Superior temporal gyrus (tissue), 1 donor: ENCODE measurements at regions not wholly inside any gene's neighbourhood (a gene's known extent, or its start where the extent isn't known, plus 50 kb on each side); places are given as distances from the start of the nearest gene placed in this dataset.
"Not testable (repeated sequence)": the region's sequence is repeated elsewhere in the genome, so short reads cannot be mapped to it uniquely, and the experiment has no call there.

ENCODE experiments used
- DNase-seq: peaks from one replicate; pipeline ENCODE4 v3.0.0-alpha.2; 2016; ENCODE audit errors: extremely low spot score

- DNase-seq: not testable (repeated sequence)
These were observed 74.2 kb upstream of the GNG12 start for GRCh38 chr1:67907467-67907866.

- DNase-seq: not testable (repeated sequence)
These were observed 72.7 kb upstream of the GNG12 start for GRCh38 chr1:67906015-67906414.

GRCh38 chr1:67902546-67903223 lies 69.4 kb upstream of the GNG12 start:
- not testable (repeated sequence) for DNase-seq

GRCh38 chr1:67898033-67898726 lies 64.9 kb upstream of the GNG12 start:
- no peak for DNase-seq

- DNase-seq: no peak
These were observed 64.1 kb upstream of the GNG12 start for GRCh38 chr1:67897270-67897949.

GRCh38 chr1:67896826-67897225 lies 63.6 kb upstream of the GNG12 start:
- DNase-seq: no peak

- no peak for DNase-seq
These were observed 61.9 kb upstream of the GNG12 start for GRCh38 chr1:67894981-67895735.

- DNase-seq: no peak
These were observed 59.8 kb upstream of the GNG12 start for GRCh38 chr1:67893126-67893495.

GRCh38 chr1:67892476-67893125 lies 59.3 kb upstream of the GNG12 start:
- DNase-seq: no peak

GRCh38 chr1:67890857-67891256 lies 57.6 kb upstream of the GNG12 start:
- DNase-seq: no peak

GRCh38 chr1:67889953-67890567 lies 56.8 kb upstream of the GNG12 start:
- DNase-seq: no peak

- DNase-seq: no peak
These were observed 56.2 kb upstream of the GNG12 start for GRCh38 chr1:67889466-67889865.

- DNase-seq: no peak
These were observed 55.2 kb upstream of the GNG12 start for GRCh38 chr1:67888216-67889106.

- no peak for DNase-seq
These were observed 53.9 kb upstream of the GNG12 start for GRCh38 chr1:67887146-67887545.

- no peak for DNase-seq
These were observed 52.8 kb upstream of the GNG12 start for GRCh38 chr1:67886076-67886475.

GRCh38 chr1:67883069-67883468 lies 49.8 kb upstream of the GNG12 start:
- no peak for DNase-seq
